HUES6 (cell line): ENCODE measurements at regions not wholly inside any gene's neighbourhood (a gene's known extent, or its start where the extent isn't known, plus 50 kb on each side); places are given as distances from the start of the nearest gene placed in this dataset.

Experiments used
- H3K27ac ChIP-seq: 2 replicates; pipeline ENCODE4 v1.7.0; 2013; ENCODE audit warnings: low read depth, mild to moderate bottlenecking, low read length, inconsistent platforms
- H3K27me3 ChIP-seq: 2 replicates; pipeline ENCODE4 v1.6.1; 2013; ENCODE audit warnings: low read length; ENCODE audit not compliant: control insufficient read depth, insufficient read depth
- H3K36me3 ChIP-seq: 2 replicates; pipeline ENCODE4 v1.6.1; 2013; ENCODE audit warnings: low read length; ENCODE audit not compliant: control insufficient read depth, insufficient read depth
- H3K4me1 ChIP-seq: 2 replicates; pipeline ENCODE4 v1.6.1; 2013; ENCODE audit warnings: low read length; ENCODE audit not compliant: control insufficient read depth, insufficient read depth
- H3K4me3 ChIP-seq: 2 replicates; pipeline ENCODE4 v1.5.1; 2013; ENCODE audit warnings: low read depth, low read length
- H3K9ac ChIP-seq: one replicate; pipeline ENCODE4 v1.6.1; 2013; ENCODE audit warnings: mild to moderate bottlenecking, low read length
- H3K9me3 ChIP-seq: 2 replicates; pipeline ENCODE4 v1.6.1; 2013; ENCODE audit warnings: low read depth, low read length; ENCODE audit not compliant: control insufficient read depth, insufficient read depth

DNA sequence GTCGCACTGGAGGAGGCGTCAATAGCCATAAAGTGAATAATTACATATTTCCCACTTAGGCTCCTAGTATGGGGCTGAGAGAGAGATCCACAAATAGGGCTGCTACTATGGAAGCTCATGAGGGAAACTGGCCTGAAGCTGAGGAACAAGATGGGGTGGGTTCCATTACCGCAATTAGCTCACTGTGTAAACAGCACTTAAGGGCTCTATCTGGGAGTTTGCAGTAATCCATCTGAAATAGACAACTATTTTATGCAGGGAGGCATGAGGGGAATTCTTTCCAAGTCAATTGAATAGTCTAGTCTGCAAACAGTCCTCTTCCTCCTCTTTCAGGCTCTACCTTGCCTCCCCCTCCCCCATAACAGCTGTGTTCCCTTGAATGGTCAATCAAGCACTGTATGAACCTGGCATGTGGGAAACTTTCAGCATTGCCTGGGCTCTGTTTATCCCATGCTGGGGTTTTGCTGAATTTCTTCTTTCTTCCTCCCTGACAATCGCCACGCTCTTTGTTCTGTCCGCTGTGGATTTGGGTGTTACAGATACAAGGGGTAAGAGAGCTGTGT, 56.1 kb upstream of the MAF start:
- H3K27me3 ChIP-seq = no peaks in the 10 kb centered on the region
- no peaks in the 10 kb centered on the region for H3K9me3 ChIP-seq
- no peaks in the 10 kb centered on the region for H3K36me3 ChIP-seq
- H3K4me3 ChIP-seq = no peak overlapping the region
- H3K27ac ChIP-seq = no peak overlapping the region
- H3K4me1 ChIP-seq = no peaks in the 10 kb centered on the region
- no peak overlapping the region for H3K9ac ChIP-seq

DNA sequence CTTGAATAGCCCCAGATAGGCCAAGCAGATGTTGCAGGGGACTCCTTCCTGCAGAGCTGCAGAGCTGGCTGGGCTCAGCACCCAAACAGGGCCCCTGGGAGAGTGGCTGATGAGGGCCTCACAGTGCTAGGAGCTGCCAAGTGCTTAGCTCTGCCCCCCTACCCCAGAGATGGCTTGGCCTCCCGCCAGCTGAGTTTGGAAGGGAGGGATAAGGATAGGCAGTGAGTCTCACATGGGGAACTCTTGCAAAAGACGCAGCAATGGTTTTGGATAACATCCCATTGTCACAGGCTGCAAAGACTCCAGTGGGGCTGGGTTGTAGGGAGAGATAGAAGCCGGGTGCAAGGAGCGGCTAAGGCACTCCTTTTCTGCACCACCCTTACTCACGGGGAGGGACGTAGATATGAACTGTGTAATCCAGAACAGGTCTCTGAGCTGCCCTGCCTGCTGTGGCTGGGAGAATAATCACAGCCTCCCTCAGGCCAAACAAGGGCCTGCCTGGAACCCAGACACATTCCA, 52.9 kb upstream of the MAF start:
- no peaks in the 10 kb centered on the region for H3K4me1 ChIP-seq
- no peak overlapping the region for H3K27ac ChIP-seq

DNA sequence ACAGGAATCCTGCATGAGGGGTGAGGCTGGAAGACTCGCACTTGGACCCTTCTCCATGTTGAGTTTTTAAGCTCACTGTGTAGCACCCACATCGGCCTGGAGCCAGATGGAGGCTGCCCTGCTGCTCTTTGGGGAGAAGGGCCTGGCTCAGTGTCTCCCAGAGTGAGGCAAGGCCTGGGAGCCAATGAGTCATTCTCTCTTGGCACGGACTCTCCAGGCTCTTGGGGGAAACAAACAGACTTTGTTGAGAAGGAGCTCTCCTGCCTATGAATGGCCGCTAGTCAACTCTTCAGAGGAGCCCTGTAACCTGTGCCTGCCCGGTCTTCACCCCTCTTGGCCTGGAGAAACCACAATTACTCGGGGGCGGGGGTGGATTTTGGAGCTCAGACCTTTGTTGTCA, 50.8 kb upstream of the MAF start:
- Histone ChIP-seq H3K4me3 (no peak overlapping the region), H3K36me3 (no peaks in the 10 kb centered on the region)

More for the DNA sequence above, 52.9 kb upstream of the MAF start:
- H3K9me3 ChIP-seq = no peaks in the 10 kb centered on the region
- H3K4me3 ChIP-seq = no peak overlapping the region
- H3K36me3 ChIP-seq = no peaks in the 10 kb centered on the region
- no peak overlapping the region for H3K9ac ChIP-seq
- no peaks in the 10 kb centered on the region for H3K27me3 ChIP-seq

More for the DNA sequence above, 50.8 kb upstream of the MAF start:
- Histone ChIP-seq H3K4me1 (no peaks in the 10 kb centered on the region), H3K9ac (no peak overlapping the region), H3K9me3 (no peaks in the 10 kb centered on the region), H3K27me3 (no peaks in the 10 kb centered on the region), H3K27ac (no peak overlapping the region)
